ENCODE measurements at regions not wholly inside any gene's neighbourhood (a gene's known extent, or its start where the extent isn't known, plus 50 kb on each side); places are given as distances from the start of the nearest gene placed in this dataset.

DNA sequence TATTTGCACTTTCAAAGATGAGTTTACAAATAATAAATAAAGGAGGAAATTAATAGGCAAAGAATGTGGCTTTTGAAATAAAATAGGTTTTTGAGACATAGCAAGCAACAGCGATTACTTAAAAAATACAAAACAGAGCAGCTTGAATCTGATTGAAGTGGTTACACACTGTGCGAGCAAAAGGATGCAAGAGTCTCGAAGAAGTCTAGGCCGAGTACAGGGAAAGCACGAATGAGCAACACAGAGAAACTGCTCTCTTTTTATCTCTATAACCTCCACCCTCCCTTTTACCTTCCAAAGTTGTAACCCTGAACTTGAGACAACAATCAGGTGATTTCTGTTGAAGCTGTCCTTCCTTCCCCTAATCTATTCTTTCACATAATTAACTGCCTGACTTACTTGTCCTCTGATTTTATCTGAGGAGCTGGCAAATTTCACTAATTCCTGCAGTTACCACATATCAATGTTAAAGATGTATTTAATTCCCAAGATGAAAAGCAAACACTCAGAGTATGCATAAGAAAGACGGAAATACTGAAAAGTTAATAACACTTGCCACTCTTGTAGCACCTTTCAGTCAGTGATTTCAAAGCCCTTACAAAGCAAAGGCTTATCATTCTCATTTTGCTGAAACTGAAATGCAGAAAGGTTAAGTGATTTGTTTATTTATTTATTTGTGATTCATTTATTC lies 1030.1 kb downstream of the ADGRL2 start:
- TF ChIP-seq, protein P1, sequence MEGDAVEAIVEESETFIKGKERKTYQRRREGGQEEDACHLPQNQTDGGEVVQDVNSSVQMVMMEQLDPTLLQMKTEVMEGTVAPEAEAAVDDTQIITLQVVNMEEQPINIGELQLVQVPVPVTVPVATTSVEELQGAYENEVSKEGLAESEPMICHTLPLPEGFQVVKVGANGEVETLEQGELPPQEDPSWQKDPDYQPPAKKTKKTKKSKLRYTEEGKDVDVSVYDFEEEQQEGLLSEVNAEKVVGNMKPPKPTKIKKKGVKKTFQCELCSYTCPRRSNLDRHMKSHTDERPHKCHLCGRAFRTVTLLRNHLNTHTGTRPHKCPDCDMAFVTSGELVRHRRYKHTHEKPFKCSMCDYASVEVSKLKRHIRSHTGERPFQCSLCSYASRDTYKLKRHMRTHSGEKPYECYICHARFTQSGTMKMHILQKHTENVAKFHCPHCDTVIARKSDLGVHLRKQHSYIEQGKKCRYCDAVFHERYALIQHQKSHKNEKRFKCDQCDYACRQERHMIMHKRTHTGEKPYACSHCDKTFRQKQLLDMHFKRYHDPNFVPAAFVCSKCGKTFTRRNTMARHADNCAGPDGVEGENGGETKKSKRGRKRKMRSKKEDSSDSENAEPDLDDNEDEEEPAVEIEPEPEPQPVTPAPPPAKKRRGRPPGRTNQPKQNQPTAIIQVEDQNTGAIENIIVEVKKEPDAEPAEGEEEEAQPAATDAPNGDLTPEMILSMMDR (IDR thresholded peaks at IDR 0.05; ENCODE audit: borderline replicate concordance, control extremely low read depth, extremely low read depth, insufficient read depth, missing control alignments): no peak
- in situ Hi-C loops (cut with MboI; ENCODE audit: low sequenced_read_pairs, unreplicated experiment): no loop called here
- DNase-seq (ENCODE audit: low spot score): no peak

DNA sequence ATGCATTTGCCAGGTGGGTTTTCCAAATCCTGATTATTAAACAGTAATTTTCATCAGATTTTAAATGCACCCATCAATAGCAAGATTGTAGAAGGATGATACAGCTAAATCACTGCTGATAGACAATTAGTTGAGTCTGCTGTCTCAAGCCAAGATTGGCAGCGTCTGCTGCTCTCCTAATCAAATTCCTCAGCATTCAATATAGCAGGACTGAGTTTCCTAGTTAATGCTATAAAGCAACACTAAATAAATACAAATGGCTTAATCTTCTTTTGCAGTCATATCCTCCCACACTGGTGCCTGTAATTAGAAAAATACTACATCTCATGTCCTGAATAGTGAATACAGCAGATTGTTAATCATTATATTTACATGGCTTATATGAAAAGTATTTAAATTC lies 1028.8 kb downstream of the ADGRL2 start:
- DNase-seq (ENCODE audit: low spot score): no peak
- in situ Hi-C loops (cut with MboI; ENCODE audit: low sequenced_read_pairs, unreplicated experiment): no loop called here
- TF ChIP-seq, protein P1 (IDR thresholded peaks at IDR 0.05; ENCODE audit: borderline replicate concordance, control extremely low read depth, extremely low read depth, insufficient read depth, missing control alignments): no peak

DNA sequence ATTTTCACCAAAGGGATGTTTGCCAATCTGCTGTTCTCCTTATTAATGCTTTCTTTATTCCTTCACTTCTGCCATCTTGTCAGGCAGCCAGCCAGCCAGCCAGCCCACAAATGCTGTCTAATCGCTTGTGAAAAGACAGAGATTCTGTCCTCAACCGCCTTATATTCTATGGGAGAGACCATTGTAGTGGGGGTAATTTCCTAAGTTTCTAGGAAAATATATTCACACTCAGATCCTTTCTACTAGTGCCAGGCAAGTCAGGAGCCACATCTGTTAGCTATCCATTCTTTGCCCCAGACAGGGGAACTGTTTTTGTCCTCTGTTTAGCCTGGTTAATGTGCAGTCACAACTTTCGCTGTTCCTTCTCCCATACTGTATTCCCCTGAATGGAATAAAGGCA lies 1023.1 kb downstream of the ADGRL2 start:
- in situ Hi-C loops (cut with MboI; ENCODE audit: low sequenced_read_pairs, unreplicated experiment): no loop called here
- TF ChIP-seq, protein P1 (IDR thresholded peaks at IDR 0.05; ENCODE audit: borderline replicate concordance, control extremely low read depth, extremely low read depth, insufficient read depth, missing control alignments): no peak
- no peak for DNase-seq (ENCODE audit: low spot score)

DNA sequence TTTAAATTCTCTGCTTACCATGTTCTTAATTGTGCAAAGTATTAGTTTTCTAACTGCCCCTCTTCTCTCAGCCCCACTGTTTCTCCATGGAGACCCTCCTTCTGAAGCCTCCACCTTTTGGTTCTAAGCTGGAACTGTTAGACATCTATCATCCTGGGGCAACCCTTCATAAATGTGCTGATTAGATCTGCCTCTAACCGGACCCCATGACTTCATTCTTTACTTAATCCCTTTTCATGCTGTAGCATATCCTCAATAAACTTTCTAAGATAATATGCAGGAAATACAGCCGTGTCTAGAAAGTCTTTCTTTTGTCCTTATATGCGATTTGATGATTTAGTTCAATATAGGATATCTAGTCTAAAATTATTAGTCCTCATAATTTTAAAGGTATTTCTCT lies 1020.1 kb downstream of the ADGRL2 start:
- TF ChIP-seq, protein P1 (IDR thresholded peaks at IDR 0.05; ENCODE audit: borderline replicate concordance, control extremely low read depth, extremely low read depth, insufficient read depth, missing control alignments): no peak
- no peak for DNase-seq (ENCODE audit: low spot score)
- in situ Hi-C loops (cut with MboI; ENCODE audit: low sequenced_read_pairs, unreplicated experiment): no loop called here

DNA sequence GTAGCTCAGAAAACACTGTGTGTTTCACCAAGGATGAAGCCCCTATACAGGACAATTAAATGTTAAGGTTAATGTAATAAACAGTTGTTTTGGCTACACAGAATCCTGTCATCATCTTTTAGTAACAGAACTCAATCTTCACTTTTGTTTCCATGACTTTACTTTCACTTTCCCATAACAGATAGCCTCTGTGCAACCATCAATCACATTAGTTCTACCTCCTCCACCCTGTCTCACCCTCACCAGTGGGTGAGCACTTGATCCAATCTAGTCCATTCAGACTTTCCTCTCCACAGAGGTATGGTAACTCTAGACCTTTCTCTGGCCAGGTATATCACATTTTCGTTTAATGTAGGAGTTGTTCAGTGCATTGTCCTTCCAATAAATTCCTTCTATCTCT lies 1018.5 kb downstream of the ADGRL2 start:
- in situ Hi-C loops (cut with MboI; ENCODE audit: low sequenced_read_pairs, unreplicated experiment): no loop called here
- peak; percentile 20 for DNase-seq (ENCODE audit: low spot score)
- TF ChIP-seq, protein P1 (IDR thresholded peaks at IDR 0.05; ENCODE audit: borderline replicate concordance, control extremely low read depth, extremely low read depth, insufficient read depth, missing control alignments): no peak

DNA sequence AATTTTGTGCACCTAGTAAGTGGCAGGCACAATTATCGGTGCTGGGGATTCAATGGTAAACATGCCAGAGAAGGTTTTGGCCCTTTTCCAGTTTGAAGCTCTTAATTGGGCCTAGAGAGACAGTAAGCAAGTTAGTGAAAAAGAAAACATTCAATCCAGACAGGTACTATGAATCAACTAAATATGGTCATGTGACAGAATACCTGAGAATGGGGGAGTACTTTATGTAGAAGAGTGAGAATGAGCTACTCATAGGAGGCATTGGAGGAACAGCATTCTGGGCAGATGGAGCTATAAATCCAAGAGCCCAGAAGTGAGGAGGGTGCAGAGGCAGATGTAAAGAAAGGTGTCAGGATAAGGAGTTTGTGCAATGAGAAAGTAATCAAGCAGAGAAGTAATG lies 1017.9 kb downstream of the ADGRL2 start:
- TF ChIP-seq, protein P1 (IDR thresholded peaks at IDR 0.05; ENCODE audit: borderline replicate concordance, control extremely low read depth, extremely low read depth, insufficient read depth, missing control alignments): no peak
- DNase-seq (ENCODE audit: low spot score): no peak
- in situ Hi-C loops (cut with MboI; ENCODE audit: low sequenced_read_pairs, unreplicated experiment): no loop called here
